Myocyte (in vitro differentiated cells): ENCODE measurements at regions not wholly inside any gene's neighbourhood (a gene's known extent, or its start where the extent isn't known, plus 50 kb on each side); places are given as distances from the start of the nearest gene placed in this dataset.

Source experiments
- DNase-seq: peaks from one replicate; pipeline ENCODE4 v3.0.0-alpha.2; 2012; ENCODE audit warnings: low read depth

DNA sequence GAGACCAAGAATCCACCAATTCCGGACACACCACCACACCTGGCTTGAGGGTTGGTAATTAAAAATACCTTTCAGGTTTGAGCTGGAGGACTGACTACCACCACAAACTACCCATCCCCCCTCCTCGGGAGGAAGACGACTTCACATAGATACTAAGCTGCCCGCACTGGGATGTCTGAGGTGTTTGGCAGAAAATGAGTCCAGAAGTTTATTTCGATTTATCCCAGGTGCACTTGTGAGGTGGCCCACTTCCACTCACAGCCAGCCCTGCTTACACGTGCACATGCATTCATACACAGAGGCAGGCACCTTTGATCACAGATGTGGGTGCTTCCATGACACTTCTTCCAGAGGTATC, 187.1 kb downstream of the ID4 start:
- DNase-seq = no peak

DNA sequence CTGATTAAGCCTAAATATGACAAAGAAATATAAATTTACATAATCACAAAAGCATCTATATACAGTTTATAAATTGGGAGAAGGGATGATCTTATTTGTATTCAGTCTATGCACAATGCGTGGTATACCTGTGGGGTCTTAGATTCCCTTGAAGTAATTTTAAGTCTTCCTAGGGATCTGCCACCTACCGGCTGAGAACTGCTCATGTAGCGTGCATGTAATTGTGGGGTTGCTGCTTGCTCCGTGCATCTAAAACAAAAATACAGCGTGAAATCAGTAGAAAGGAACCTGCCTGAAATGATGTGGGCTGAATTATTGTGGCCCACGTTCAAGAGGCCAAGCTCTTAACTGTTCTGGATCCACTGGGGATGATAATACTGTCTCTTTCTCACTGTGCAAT, 187.3 kb downstream of the MBOAT1 start:
- DNase-seq = no peak

DNA sequence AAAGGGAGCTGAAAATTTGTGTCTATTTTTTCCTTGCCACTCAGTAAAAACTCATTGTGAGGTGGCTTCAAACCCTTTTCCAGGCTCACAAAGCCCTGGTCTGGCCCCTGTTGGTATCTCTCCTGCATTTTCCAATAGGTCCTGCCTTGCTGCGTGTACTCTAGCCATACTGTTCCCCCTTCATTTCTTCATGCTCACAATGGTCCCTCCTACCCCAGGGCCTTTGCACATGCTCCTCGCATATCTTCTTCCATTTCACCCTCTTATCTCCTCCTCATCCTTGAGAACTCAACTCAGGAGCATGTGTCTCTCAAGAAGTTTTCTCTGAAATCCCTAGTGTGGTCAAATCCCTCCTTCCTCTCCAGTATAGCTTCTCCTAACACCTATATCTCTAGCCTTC, 186.6 kb downstream of the MBOAT1 start:
- no peak for DNase-seq

DNA sequence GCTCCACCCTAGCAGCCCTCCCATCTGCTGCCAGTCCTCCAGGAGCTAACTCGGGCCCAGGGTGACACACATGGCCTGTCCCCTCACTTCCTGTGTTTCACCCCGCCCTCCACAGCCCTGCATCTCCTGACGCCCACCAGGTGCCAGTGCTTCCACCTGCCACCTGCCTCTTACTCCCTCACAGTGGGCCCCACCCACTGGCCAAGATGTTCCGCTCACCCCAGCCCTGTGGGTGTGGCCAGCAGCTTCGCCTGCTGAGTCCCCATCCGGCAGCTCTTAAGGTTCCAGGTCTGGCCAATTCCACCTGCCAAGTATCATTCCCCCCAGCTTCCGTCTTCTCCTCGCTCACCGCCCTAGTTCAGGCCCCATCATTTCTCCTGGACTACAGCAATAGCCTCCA, 184.1 kb downstream of the MBOAT1 start:
- no peak for DNase-seq

DNA sequence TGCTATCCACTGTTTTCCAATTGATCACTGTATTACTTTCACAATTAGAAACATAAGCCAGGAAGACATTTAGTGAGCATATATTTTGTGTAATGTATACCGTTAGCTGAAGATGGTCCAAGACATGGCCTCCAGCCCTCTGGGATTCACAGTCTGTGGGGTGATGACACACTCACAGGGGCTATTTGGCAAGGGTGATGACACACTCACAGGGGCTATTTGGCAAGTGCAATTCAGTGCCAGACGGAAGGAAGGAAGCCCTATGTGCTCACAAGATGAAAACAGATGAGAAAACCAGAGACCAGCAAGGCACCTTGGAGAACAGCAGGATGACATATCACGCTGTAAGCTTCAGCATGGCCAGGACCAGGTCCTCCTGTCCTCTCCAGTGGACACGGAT, 183.7 kb downstream of the MBOAT1 start:
- no peak for DNase-seq

DNA sequence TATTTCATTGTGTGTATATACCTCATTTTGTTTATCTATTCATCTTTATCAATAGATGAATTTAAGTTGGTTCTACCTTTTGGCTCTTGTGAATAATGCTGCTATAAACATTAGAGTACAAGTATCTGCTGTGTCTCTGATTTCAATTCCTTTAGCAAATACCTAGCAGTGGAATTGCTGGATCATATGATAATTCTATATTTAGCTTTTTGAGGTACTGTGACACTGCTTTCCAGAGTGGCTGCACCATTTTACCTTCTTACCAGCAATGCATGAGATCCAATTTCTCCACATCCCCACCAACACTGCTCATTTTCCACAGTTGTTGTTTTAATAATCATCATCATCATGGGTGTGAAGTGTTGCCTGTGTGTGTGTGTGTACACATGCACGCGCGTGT, 182.3 kb downstream of the MBOAT1 start:
- DNase-seq = no peak

DNA sequence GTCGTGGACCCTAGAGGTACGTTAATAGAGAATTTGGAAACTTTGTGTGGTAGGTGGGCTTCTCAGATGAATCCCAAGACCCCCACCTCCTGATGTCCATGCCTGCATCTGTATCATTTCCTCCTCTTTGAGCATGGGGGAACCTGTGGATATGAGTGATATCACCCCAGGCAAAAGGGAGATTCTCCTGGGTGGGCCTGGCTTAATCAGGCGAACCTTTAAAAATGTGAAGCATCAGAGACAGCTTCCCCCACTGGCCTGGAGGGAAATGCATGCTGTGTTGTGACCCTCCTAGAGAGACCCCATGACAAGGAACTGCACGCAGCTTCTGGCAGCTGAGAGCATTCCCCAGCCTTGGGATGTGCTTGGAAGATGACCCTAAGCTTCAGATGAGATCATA, 180.9 kb downstream of the MBOAT1 start:
- no peak for DNase-seq

DNA sequence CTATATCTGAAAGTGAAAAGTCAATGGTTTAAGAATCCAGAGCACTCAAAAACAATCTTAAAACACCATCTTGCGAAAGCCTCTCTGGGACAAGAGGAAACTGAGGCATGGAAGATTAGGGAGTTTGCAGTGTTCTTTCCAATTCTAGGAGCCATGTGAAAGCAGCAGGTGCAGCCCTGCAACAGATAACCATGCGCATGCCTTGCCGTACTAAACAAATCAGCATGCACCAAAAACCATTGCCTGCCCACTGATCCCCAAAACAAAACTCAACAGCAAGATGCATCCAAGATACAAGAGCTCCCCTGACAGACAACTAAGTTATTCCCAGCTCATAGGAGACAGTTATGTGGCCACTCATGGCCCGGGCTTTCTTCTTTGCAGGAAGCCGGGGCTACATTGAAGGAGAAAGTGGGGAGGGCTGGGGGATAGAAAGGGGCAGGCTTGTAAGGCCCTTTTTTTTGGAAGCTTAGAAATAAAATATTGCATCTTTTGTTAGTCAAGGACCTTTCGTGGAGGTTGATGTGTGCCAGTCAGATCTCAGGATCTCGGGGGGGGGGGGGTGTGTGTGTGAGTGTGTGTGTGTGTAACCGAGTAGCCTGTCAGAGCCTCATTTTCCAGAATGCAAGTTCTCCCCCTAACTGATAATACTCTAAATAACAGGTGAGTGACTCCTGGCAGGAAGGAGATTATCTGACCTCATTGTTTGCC, 178.4 kb downstream of the MBOAT1 start:
- no peak for DNase-seq

DNA sequence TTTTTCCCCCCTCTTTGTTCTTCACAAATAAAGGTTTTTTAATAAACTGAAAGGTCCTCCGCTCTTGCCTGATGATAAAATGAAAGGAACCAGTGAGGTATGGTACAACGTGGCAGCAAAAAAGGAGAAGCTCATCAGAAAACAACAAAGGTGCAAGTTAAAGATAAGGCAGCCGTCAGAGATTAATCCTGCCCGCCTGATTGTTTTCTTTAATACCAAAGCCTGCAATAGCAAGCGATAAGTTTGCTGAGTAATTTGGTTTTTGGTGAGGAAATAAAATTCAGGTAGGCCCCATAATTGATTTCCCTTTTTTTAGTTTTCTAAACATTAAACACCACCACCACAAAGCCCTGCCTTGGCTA, 177.9 kb downstream of the MBOAT1 start:
- DNase-seq = no peak

DNA sequence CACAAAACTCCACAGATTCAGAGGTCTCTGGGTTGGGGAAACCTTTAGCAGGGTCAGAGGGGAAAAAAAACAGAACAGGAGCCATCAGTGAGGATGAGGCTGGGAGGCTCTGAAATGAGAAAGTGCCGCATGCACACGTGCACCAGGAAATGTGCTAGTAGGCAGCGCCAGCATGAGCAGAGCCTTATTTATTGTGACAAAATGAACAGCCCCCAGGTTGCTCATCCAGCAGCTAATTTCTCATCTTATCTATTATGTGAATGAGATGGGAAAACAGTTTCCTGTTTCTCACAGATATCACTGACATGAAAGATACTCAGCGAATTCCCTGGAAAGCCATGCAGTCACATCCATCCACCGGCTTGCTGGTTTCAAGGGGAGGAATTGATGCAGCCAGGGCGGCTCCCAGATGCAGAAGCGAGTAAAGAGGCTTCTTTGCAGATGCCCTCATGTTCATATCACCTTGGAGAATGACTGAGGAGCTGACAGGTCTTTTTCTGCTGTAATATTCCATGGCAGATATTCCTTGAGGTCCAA, 176.1 kb downstream of the MBOAT1 start:
- DNase-seq = no peak

DNA sequence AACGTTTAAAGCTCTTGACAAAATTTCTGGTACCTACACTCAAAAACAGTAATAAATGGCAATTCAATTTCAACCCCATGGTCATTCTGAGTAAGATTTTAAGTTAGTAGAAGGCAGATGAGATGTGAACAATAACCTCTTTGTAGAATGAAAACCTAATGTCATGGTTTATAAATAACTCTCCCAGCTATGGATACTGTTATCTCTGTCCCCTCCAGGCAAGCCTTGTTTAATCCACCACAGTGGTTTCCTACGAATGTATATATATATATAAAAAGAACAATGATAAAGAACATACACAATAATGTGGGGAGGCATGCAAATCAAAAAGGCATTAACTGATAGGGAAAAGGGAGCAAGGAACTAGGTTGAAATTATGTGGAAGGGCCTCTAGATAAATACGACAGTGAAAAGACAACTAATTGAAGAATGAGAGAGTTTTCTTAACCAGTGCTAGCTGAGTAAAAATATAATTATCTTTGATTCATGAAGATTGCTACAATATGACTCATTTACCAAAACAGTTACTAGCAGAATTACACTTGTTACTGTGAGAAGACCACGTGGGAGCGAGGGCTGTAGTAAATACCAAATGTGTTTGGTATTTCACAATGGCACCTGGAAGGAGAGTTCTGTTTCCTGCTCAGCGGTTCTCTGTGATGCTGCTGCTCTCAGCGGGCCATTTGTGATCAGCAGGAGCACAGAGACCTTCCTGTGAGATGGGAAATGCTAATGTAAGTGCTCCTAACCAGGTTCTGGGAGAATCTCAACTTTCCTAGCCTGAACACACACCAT, 173.7 kb downstream of the MBOAT1 start:
- DNase-seq = no peak

DNA sequence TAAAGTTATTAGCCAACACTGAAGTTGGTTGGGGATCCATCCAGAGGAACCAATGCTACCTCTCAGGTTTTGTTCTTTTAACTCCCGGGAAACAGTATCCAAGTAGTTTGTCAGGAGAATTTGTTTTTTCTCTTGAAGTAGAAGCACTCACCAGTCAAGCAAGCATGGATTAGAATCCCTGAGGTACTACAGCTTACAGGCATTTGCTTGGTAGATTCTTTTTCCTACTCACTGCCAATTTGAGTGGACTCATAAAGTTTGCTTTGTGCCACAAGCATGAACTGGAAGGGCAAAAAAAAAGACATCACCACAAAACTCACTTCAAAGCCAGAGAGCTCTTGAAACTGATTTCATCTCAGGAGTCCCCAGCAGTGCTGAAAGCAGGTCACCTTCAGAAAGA, 167.4 kb downstream of the MBOAT1 start:
- DNase-seq = no peak
